ENCODE measurements at regions not wholly inside any gene's neighbourhood (a gene's known extent, or its start where the extent isn't known, plus 50 kb on each side); places are given as distances from the start of the nearest gene placed in this dataset.
"Not testable (repeated sequence)": the region's sequence is repeated elsewhere in the genome, so short reads cannot be mapped to it uniquely, and the experiment has no call there.

- H3K27ac ChIP-seq, result no peak overlapping the region
- H3K4me1 ChIP-seq, result no peaks in the 10 kb centered on the region
- H3K9me3 ChIP-seq, result no peaks in the 10 kb centered on the region
- no peak overlapping the region for H3K4me3 ChIP-seq
- no peaks in the 10 kb centered on the region for H3K27me3 ChIP-seq
- TF ChIP-seq POLR2A (IDR thresholded peaks at IDR 0.05), result no peak
- TF ChIP-seq POLR2AphosphoS5 (IDR thresholded peaks at IDR 0.05), result no peak
- no peak for TF ChIP-seq CTCF (IDR thresholded peaks at IDR 0.05)
- intact Hi-C loops (cut with DNase I; ENCODE audit: low total_unique reads), result no loop called here
- no peak for DNase-seq (ENCODE audit: low spot score in 2 of 2)
- no peaks in the 10 kb centered on the region for H3K36me3 ChIP-seq
Observed at GRCh38 chr11:106160494-106160893, 83.0 kb downstream of the AASDHPPT start.

GRCh38 chr11:106161775-106162634 lies 84.5 kb downstream of the AASDHPPT start:
- Histone ChIP-seq H3K27ac (no peak overlapping the region), H3K36me3 (no peaks in the 10 kb centered on the region), H3K4me3 (no peak overlapping the region), H3K4me1 (no peaks in the 10 kb centered on the region), H3K27me3 (no peaks in the 10 kb centered on the region), H3K9me3 (peaks cover 2 to 10% of the 10 kb centered on the region in 2 donors)
- TF ChIP-seq POLR2A (IDR thresholded peaks at IDR 0.05) (no peak), CTCF (IDR thresholded peaks at IDR 0.05) (no peak), POLR2AphosphoS5 (IDR thresholded peaks at IDR 0.05) (no peak)
- intact Hi-C loops (cut with DNase I; ENCODE audit: low total_unique reads), result no loop called here
- DNase-seq (ENCODE audit: low spot score in 2 of 2), result no peak

- Histone ChIP-seq H3K27ac (no peak overlapping the region), H3K36me3 (no peaks in the 10 kb centered on the region), H3K4me3 (no peak overlapping the region), H3K27me3 (no peaks in the 10 kb centered on the region), H3K9me3 (peaks cover 8 to 21% of the 10 kb centered on the region in 2 donors), H3K4me1 (no peaks in the 10 kb centered on the region)
- no peak for TF ChIP-seq POLR2AphosphoS5 (IDR thresholded peaks at IDR 0.05)
- no peak for DNase-seq (ENCODE audit: low spot score in 2 of 2)
- intact Hi-C loops (cut with DNase I; ENCODE audit: low total_unique reads), result no loop called here
Observed at GRCh38 chr11:106167085-106167484, 89.6 kb downstream of the AASDHPPT start.

- Histone ChIP-seq H3K27me3 (no peaks in the 10 kb centered on the region), H3K4me3 (peak overlapping the region in 1 of 3 donors; percentile 31), H3K9me3 (peaks cover 4 to 6% of the 10 kb centered on the region in 2 donors), H3K36me3 (no peaks in the 10 kb centered on the region), H3K4me1 (no peaks in the 10 kb centered on the region), H3K27ac (peak overlapping the region in 1 of 2 donors; percentile 19)
- intact Hi-C loops (cut with DNase I; ENCODE audit: low total_unique reads), result no loop called here
- DNase-seq (ENCODE audit: low spot score in 2 of 2), result no peak
- no peak for TF ChIP-seq CTCF (IDR thresholded peaks at IDR 0.05)
- no peak for TF ChIP-seq POLR2AphosphoS5 (IDR thresholded peaks at IDR 0.05)
- TF ChIP-seq POLR2A (IDR thresholded peaks at IDR 0.05), result no peak
Observed at GRCh38 chr11:106172386-106172991, 95.0 kb downstream of the AASDHPPT start.

GRCh38 chr11:106173291-106173690 lies 95.8 kb downstream of the AASDHPPT start:
- intact Hi-C loops (cut with DNase I; ENCODE audit: low total_unique reads), result no loop called here
- H3K4me1 ChIP-seq, result no peaks in the 10 kb centered on the region
- TF ChIP-seq CTCF (IDR thresholded peaks at IDR 0.05) (no peak), POLR2AphosphoS5 (IDR thresholded peaks at IDR 0.05) (no peak), POLR2A (IDR thresholded peaks at IDR 0.05) (no peak)

GRCh38 chr11:106174003-106174402 lies 96.5 kb downstream of the AASDHPPT start:
- H3K27me3 ChIP-seq; DNase-seq (ENCODE audit: low spot score in 2 of 2); H3K27ac ChIP-seq; H3K36me3 ChIP-seq; intact Hi-C loops (cut with DNase I; ENCODE audit: low total_unique reads); H3K9me3 ChIP-seq; H3K4me3 ChIP-seq; H3K4me1 ChIP-seq: not testable (repeated sequence)

More at GRCh38 chr11:106173291-106173690, 95.8 kb downstream of the AASDHPPT start:
- Histone ChIP-seq H3K4me3 (no peak overlapping the region), H3K36me3 (no peaks in the 10 kb centered on the region), H3K27me3 (no peaks in the 10 kb centered on the region), H3K9me3 (no peaks in the 10 kb centered on the region), H3K27ac (no peak overlapping the region)
- DNase-seq (ENCODE audit: low spot score in 2 of 2), result no peak

Data from breast epithelium (tissue), 4 donors.